ENCODE measurements at regions not wholly inside any gene's neighbourhood (a gene's known extent, or its start where the extent isn't known, plus 50 kb on each side); places are given as distances from the start of the nearest gene placed in this dataset.

DNA sequence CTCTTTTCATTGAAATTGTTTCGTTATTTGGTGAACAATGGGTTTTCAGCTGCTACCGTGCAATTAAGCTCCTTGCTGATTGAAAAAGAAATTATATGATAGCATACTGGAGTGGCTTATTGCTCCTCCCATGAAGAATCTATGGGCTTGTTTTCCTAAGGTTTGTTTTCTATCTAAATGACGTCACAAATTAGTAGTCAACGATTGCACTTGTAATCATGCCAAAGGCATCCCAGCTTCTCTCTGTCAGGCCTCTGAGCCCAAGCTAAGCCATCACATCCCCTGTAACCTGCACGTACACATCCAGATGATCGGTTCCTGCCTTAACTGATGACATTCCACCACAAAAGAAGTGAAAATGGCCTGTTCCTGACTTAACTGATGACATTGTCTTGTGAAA is 388.0 kb upstream of the LMCD1 start:
- H3K27ac ChIP-seq: no peak overlapping the region
- H3K9me3 ChIP-seq: no peaks in the 10 kb centered on the region
- ATAC-seq (no peak), DNase-seq (no peak)
- no peaks in the 10 kb centered on the region for H3K27me3 ChIP-seq (ENCODE audit: low read depth)
- peaks cover 11% of the 10 kb centered on the region for H3K4me1 ChIP-seq
- no peaks in the 10 kb centered on the region for H3K36me3 ChIP-seq
- TF ChIP-seq, protein P1, sequence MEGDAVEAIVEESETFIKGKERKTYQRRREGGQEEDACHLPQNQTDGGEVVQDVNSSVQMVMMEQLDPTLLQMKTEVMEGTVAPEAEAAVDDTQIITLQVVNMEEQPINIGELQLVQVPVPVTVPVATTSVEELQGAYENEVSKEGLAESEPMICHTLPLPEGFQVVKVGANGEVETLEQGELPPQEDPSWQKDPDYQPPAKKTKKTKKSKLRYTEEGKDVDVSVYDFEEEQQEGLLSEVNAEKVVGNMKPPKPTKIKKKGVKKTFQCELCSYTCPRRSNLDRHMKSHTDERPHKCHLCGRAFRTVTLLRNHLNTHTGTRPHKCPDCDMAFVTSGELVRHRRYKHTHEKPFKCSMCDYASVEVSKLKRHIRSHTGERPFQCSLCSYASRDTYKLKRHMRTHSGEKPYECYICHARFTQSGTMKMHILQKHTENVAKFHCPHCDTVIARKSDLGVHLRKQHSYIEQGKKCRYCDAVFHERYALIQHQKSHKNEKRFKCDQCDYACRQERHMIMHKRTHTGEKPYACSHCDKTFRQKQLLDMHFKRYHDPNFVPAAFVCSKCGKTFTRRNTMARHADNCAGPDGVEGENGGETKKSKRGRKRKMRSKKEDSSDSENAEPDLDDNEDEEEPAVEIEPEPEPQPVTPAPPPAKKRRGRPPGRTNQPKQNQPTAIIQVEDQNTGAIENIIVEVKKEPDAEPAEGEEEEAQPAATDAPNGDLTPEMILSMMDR (IDR thresholded peaks at IDR 0.05): no peak
- intact Hi-C loops (cut with DNase I): no loop called here
- H3K4me3 ChIP-seq: no peak overlapping the region

DNA sequence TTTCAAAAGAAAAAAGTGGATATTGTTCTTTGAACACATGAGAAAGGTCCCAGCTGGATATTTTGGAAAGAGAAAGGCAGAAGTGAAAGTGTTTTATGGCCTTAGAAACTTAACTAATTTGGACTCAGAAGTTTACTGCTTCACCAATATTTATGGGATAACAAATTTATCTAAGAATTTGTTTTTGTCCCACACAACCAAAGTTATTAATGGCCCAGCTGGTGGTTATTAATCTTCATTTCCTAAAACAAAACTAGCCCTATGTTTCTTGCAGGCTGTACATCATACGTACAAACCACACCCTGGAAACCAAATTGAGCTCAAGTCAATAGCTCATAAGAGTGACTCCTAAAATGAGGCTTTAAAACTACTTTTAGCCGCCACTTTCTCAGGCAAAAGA is 372.9 kb upstream of the LMCD1 start:
- H3K4me1 ChIP-seq: no peaks in the 10 kb centered on the region
- H3K27ac ChIP-seq: no peak overlapping the region
- no peaks in the 10 kb centered on the region for H3K36me3 ChIP-seq
- no peak for ATAC-seq
- H3K9me3 ChIP-seq: no peaks in the 10 kb centered on the region
- no peak overlapping the region for H3K4me3 ChIP-seq
- no peak for DNase-seq
- no peaks in the 10 kb centered on the region for H3K27me3 ChIP-seq (ENCODE audit: low read depth)
- TF ChIP-seq, protein P1 (IDR thresholded peaks at IDR 0.05): no peak
- intact Hi-C loops (cut with DNase I): no loop called here

DNA sequence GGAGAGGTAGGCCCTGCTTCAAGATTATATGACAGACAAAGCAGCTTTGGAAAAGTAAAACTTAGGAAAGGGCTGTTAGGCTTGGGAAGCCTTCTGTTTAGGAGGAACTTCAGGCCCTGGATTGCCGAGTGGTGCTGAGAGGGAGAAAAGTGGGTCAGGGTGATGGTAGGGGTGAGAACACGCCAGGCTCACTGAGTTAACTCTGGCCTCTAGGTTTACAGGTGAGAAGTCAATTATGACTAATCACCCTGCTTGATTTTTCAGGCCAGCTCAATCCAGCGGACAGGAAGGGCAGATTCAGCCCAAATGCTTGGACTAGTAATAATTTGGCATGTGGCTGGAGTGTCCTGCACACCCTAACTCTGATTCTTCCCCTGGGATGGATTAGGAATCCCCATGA is 365.1 kb upstream of the LMCD1 start:
- no peak for DNase-seq
- H3K27ac ChIP-seq: no peak overlapping the region
- TF ChIP-seq, protein P1 (IDR thresholded peaks at IDR 0.05): no peak
- H3K9me3 ChIP-seq: no peaks in the 10 kb centered on the region
- H3K4me3 ChIP-seq: no peak overlapping the region
- no peaks in the 10 kb centered on the region for H3K27me3 ChIP-seq (ENCODE audit: low read depth)
- no peak for ATAC-seq
- H3K4me1 ChIP-seq: no peaks in the 10 kb centered on the region
- intact Hi-C loops (cut with DNase I): no loop called here
- no peaks in the 10 kb centered on the region for H3K36me3 ChIP-seq

DNA sequence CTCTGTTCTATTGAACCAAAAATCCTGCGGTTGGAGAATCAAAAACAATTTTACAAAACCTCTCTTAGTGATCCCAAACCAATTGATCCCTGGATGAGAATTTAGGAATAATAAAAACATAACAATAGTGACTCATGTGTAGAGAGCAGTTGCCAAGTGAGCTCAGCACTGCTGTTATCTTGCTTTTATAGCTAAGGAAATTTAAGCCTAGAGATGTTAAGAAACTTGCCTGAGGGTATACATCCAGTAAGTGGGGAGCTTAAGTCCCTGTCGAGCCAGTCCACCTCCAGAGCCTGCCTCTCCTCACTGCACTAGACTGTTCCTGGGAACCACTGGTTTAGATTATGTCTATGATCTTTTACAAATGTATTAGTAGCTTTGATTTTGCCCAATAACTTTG is 358.4 kb upstream of the LMCD1 start:
- H3K27ac ChIP-seq: no peak overlapping the region
- no peaks in the 10 kb centered on the region for H3K27me3 ChIP-seq (ENCODE audit: low read depth)
- DNase-seq: no peak
- H3K36me3 ChIP-seq: no peaks in the 10 kb centered on the region
- H3K4me1 ChIP-seq: no peaks in the 10 kb centered on the region
- no peak for ATAC-seq
- H3K9me3 ChIP-seq: no peaks in the 10 kb centered on the region
- TF ChIP-seq, protein P1 (IDR thresholded peaks at IDR 0.05): no peak
- intact Hi-C loops (cut with DNase I): no loop called here
- no peak overlapping the region for H3K4me3 ChIP-seq

DNA sequence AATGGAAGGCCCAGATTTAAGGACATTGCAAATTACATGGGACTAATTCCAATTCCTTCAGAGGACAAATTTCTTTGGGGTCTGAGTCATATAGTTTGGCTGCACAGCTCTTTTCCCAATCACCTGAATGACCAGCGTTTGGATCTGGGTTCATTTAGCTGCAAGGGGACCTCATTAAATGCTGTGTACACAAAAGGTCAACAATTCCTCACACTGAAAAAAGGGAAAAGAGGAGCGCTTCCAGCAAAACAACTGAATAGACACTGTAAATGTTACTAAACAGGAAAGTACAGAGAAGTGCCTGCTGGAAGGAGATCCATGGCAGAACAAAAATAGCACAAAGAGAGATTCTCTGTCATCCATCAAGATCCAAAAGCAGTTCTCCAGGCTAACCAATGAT is 356.0 kb upstream of the LMCD1 start:
- DNase-seq: no peak
- TF ChIP-seq, protein P1 (IDR thresholded peaks at IDR 0.05): no peak
- Histone ChIP-seq H3K36me3 (no peaks in the 10 kb centered on the region), H3K27me3 (ENCODE audit: low read depth) (no peaks in the 10 kb centered on the region), H3K4me3 (no peak overlapping the region), H3K27ac (no peak overlapping the region), H3K4me1 (no peaks in the 10 kb centered on the region), H3K9me3 (no peaks in the 10 kb centered on the region)
- intact Hi-C loops (cut with DNase I): no loop called here
- no peak for ATAC-seq

DNA sequence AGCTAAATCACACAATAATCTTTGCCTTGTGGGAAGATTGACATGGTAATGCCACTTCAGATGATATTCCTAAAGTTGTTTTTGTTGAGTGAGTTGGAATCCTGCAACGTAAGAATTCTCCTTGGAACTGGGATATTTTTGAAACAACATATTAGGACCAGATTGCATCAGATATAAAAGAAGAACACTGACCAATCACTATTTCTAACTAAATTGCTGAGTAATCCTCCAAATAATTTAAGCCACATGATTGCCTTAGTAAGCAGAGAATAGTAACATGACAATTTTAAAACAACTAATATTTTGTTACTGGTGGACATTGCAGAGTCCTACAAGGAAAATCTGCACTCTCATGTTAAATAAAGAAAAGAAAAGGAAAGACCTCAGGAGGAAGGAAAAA is 353.9 kb upstream of the LMCD1 start:
- ATAC-seq (no peak), DNase-seq (no peak)
- Histone ChIP-seq H3K9me3 (no peaks in the 10 kb centered on the region), H3K27me3 (ENCODE audit: low read depth) (no peaks in the 10 kb centered on the region), H3K27ac (no peak overlapping the region), H3K4me3 (no peak overlapping the region), H3K4me1 (no peaks in the 10 kb centered on the region), H3K36me3 (no peaks in the 10 kb centered on the region)
- intact Hi-C loops (cut with DNase I): no loop called here
- TF ChIP-seq, protein P1 (IDR thresholded peaks at IDR 0.05): no peak

Measured in lower lobe of right lung (tissue), 2 donors.